ENCODE measurements at regions not wholly inside any gene's neighbourhood (a gene's known extent, or its start where the extent isn't known, plus 50 kb on each side); places are given as distances from the start of the nearest gene placed in this dataset.
A peak's percentile ranks its signal among the peaks of the same experiment; 100 is the strongest.

- Histone ChIP-seq H3K27ac (ENCODE audit: low read length) (no peak overlapping the region), H3K27me3 (ENCODE audit: control insufficient read depth in 1 of 2, insufficient read depth in 2 of 2, low read length in 2 of 2) (no peaks in the 10 kb centered on the region), H3K36me3 (ENCODE audit: control insufficient read depth in 2 of 2, insufficient read depth in 2 of 2, low read length in 2 of 2) (no peaks in the 10 kb centered on the region), H3K9ac (ENCODE audit: low read length in 2 of 2) (no peak overlapping the region), H3K4me3 (ENCODE audit: low read length in 2 of 2) (no peak overlapping the region), H3K9me3 (ENCODE audit: control insufficient read depth in 2 of 2, low read length in 2 of 2) (no peaks in the 10 kb centered on the region), H3K4me1 (ENCODE audit: control insufficient read depth, insufficient read depth, low read length) (peaks cover 30% of the 10 kb centered on the region)
Observed at GRCh38 chr12:93134893-93135285, 205.8 kb upstream of the EEA1 start.

- Histone ChIP-seq H3K9me3 (ENCODE audit: control insufficient read depth in 2 of 2, low read length in 2 of 2) (no peaks in the 10 kb centered on the region), H3K27ac (ENCODE audit: low read length) (peak overlapping the region; percentile 33), H3K4me1 (ENCODE audit: control insufficient read depth, insufficient read depth, low read length) (peaks cover 30% of the 10 kb centered on the region), H3K4me3 (ENCODE audit: low read length in 2 of 2) (no peak overlapping the region), H3K9ac (ENCODE audit: low read length in 2 of 2) (no peak overlapping the region), H3K36me3 (ENCODE audit: control insufficient read depth in 2 of 2, insufficient read depth in 2 of 2, low read length in 2 of 2) (no peaks in the 10 kb centered on the region), H3K27me3 (ENCODE audit: control insufficient read depth in 1 of 2, insufficient read depth in 2 of 2, low read length in 2 of 2) (no peaks in the 10 kb centered on the region)
Observed at GRCh38 chr12:93135286-93136239, 206.5 kb upstream of the EEA1 start.

DNA sequence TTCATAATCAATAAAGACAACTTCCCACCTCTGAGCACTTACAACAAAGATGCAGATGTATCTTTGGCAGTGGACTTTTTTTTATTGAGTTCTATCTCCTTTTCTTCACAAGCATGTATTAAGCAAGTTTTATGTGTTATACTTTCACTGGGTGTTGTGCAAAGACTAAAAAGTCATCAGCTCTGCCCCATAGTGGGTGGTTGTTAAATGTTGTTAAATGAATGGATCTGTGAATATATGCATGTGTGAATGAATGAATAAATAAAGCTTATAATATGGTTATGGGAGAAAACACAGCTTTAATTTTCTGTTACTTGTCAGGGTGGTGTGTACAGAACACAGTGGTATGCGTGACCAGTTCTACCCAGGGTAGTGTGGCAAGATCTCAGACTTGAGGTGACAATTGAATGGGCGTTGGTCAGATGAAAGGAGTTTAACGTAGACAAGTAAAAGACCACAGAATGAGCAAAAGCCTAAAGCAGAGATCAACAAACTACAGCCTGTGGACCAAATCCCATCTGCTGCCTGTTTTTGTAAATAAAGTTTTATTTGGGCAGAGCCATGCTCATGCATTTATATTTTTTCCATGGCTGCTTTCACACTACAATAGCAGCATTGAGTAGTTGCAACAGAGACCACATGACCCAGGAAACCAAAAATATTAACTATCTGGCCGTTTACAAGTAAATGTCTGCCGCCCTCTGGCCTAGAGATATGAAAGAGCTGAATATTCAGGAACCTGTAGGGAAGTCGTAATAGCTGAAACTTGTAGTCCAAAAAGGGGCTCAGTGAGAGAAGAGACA lies 207.4 kb upstream of the EEA1 start:
- peak overlapping the region; percentile 33 for H3K27ac ChIP-seq (ENCODE audit: low read length)

DNA sequence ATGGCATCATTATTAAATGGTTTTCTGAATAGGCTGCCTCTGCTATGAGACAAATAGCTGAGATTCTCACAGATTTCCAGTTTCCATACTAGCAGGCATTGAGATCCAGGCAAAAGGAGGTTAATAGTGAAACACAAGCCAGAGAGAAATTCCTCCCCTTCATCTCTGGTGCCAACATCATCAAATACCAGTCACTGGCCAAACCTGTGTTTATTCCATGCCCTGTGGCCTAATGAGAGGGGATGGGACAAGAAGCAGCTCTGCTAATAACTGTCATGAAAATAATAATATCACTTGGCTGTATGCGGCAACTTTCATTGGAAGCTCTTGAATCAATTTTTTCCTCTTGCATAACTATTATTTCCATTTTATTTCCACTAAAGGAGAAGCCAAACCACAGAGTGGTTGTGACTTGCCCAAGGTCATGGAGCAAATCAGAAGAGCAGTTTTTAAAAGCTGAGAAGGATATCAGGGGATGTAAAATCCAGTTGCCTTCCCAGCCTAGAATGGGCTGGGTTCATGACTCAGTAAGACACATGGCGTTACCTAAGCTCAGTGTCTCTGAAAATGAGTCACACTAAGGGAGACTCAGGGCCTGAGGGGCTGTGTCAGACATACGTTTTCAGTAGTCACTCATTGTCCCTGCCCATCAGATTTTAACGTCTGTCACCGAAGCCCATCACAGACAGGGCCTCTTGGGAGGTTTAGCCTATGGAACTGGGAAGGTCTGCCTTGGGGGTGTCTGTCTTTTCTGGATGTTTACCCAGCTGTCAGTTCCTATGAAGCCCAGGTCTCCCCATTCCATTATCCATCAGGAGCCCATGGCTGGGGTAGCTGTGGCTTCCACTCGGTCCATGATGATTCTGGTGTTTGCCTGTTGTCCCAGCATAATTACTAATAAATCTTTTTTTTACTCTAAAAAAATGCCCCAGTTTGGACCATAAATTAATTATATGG lies 208.8 kb upstream of the EEA1 start:
- Histone ChIP-seq H3K4me1 (ENCODE audit: control insufficient read depth, insufficient read depth, low read length) (peaks cover 29% of the 10 kb centered on the region), H3K36me3 (ENCODE audit: control insufficient read depth in 2 of 2, insufficient read depth in 2 of 2, low read length in 2 of 2) (no peaks in the 10 kb centered on the region), H3K27ac (ENCODE audit: low read length) (peak overlapping the region; percentile 66), H3K27me3 (ENCODE audit: control insufficient read depth in 1 of 2, insufficient read depth in 2 of 2, low read length in 2 of 2) (no peaks in the 10 kb centered on the region), H3K9ac (ENCODE audit: low read length in 2 of 2) (no peak overlapping the region), H3K4me3 (ENCODE audit: low read length in 2 of 2) (no peak overlapping the region), H3K9me3 (ENCODE audit: control insufficient read depth in 2 of 2, low read length in 2 of 2) (peaks cover 0 to 4% of the 10 kb centered on the region in 2 donors)

More for the DNA sequence above, 207.4 kb upstream of the EEA1 start:
- H3K4me3 ChIP-seq (ENCODE audit: low read length in 2 of 2), result no peak overlapping the region
- no peak overlapping the region for H3K9ac ChIP-seq (ENCODE audit: low read length in 2 of 2)
- no peaks in the 10 kb centered on the region for H3K36me3 ChIP-seq (ENCODE audit: control insufficient read depth in 2 of 2, insufficient read depth in 2 of 2, low read length in 2 of 2)
- H3K27me3 ChIP-seq (ENCODE audit: control insufficient read depth in 1 of 2, insufficient read depth in 2 of 2, low read length in 2 of 2), result no peaks in the 10 kb centered on the region
- peaks cover 29% of the 10 kb centered on the region for H3K4me1 ChIP-seq (ENCODE audit: control insufficient read depth, insufficient read depth, low read length)
- peaks cover 0 to 4% of the 10 kb centered on the region in 2 donors for H3K9me3 ChIP-seq (ENCODE audit: control insufficient read depth in 2 of 2, low read length in 2 of 2)

GRCh38 chr12:93139028-93139665 lies 210.1 kb upstream of the EEA1 start:
- H3K9me3 ChIP-seq (ENCODE audit: control insufficient read depth in 2 of 2, low read length in 2 of 2), result peaks cover 0 to 4% of the 10 kb centered on the region in 2 donors
- H3K4me3 ChIP-seq (ENCODE audit: low read length in 2 of 2), result no peak overlapping the region
- peak overlapping the region; percentile 19 for H3K27ac ChIP-seq (ENCODE audit: low read length)
- no peaks in the 10 kb centered on the region for H3K36me3 ChIP-seq (ENCODE audit: control insufficient read depth in 2 of 2, insufficient read depth in 2 of 2, low read length in 2 of 2)
- no peaks in the 10 kb centered on the region for H3K27me3 ChIP-seq (ENCODE audit: control insufficient read depth in 1 of 2, insufficient read depth in 2 of 2, low read length in 2 of 2)
- H3K4me1 ChIP-seq (ENCODE audit: control insufficient read depth, insufficient read depth, low read length), result peaks cover 29% of the 10 kb centered on the region
- H3K9ac ChIP-seq (ENCODE audit: low read length in 2 of 2), result no peak overlapping the region

GRCh38 chr12:93140325-93140724 lies 211.2 kb upstream of the EEA1 start:
- Histone ChIP-seq H3K27me3 (ENCODE audit: control insufficient read depth in 1 of 2, insufficient read depth in 2 of 2, low read length in 2 of 2) (no peaks in the 10 kb centered on the region), H3K27ac (ENCODE audit: low read length) (no peak overlapping the region), H3K36me3 (ENCODE audit: control insufficient read depth in 2 of 2, insufficient read depth in 2 of 2, low read length in 2 of 2) (no peaks in the 10 kb centered on the region), H3K4me1 (ENCODE audit: control insufficient read depth, insufficient read depth, low read length) (peaks cover 29% of the 10 kb centered on the region), H3K9ac (ENCODE audit: low read length in 2 of 2) (no peak overlapping the region), H3K4me3 (ENCODE audit: low read length in 2 of 2) (no peak overlapping the region), H3K9me3 (ENCODE audit: control insufficient read depth in 2 of 2, low read length in 2 of 2) (peaks cover 0 to 4% of the 10 kb centered on the region in 2 donors)

DNA sequence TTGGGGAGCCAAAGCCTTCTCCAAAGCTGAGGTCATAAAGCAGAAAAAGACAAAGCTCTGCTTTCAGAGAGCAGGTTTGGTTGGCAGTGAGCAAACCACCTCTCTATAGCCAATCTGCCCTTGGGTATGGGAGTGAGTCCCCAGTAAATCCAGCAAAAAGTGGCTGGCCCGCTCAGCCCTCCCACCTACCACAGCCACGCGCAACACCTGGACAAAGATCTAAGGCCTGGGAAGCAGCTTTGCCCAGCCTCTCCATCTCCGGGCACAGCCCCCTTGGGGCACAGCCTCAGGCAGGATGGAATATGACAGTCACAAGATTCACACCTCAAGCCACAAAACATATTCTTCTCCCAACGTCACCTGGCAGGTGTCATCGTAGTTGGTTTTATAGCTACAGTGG lies 211.7 kb upstream of the EEA1 start:
- peaks cover 27% of the 10 kb centered on the region for H3K4me1 ChIP-seq (ENCODE audit: control insufficient read depth, insufficient read depth, low read length)
- H3K9ac ChIP-seq (ENCODE audit: low read length in 2 of 2), result no peak overlapping the region
- no peak overlapping the region for H3K27ac ChIP-seq (ENCODE audit: low read length)
- peaks cover 0 to 4% of the 10 kb centered on the region in 2 donors for H3K9me3 ChIP-seq (ENCODE audit: control insufficient read depth in 2 of 2, low read length in 2 of 2)
- no peaks in the 10 kb centered on the region for H3K36me3 ChIP-seq (ENCODE audit: control insufficient read depth in 2 of 2, insufficient read depth in 2 of 2, low read length in 2 of 2)
- H3K4me3 ChIP-seq (ENCODE audit: low read length in 2 of 2), result no peak overlapping the region
- H3K27me3 ChIP-seq (ENCODE audit: control insufficient read depth in 1 of 2, insufficient read depth in 2 of 2, low read length in 2 of 2), result no peaks in the 10 kb centered on the region

- Histone ChIP-seq H3K9ac (ENCODE audit: low read length in 2 of 2) (no peak overlapping the region), H3K4me1 (ENCODE audit: control insufficient read depth, insufficient read depth, low read length) (peaks cover 9% of the 10 kb centered on the region), H3K4me3 (ENCODE audit: low read length in 2 of 2) (no peak overlapping the region), H3K27ac (ENCODE audit: low read length) (no peak overlapping the region), H3K36me3 (ENCODE audit: control insufficient read depth in 2 of 2, insufficient read depth in 2 of 2, low read length in 2 of 2) (no peaks in the 10 kb centered on the region), H3K9me3 (ENCODE audit: control insufficient read depth in 2 of 2, low read length in 2 of 2) (peaks cover 0 to 4% of the 10 kb centered on the region in 2 donors), H3K27me3 (ENCODE audit: control insufficient read depth in 1 of 2, insufficient read depth in 2 of 2, low read length in 2 of 2) (no peaks in the 10 kb centered on the region)
Observed at GRCh38 chr12:93142881-93143280, 213.8 kb upstream of the EEA1 start.

DNA sequence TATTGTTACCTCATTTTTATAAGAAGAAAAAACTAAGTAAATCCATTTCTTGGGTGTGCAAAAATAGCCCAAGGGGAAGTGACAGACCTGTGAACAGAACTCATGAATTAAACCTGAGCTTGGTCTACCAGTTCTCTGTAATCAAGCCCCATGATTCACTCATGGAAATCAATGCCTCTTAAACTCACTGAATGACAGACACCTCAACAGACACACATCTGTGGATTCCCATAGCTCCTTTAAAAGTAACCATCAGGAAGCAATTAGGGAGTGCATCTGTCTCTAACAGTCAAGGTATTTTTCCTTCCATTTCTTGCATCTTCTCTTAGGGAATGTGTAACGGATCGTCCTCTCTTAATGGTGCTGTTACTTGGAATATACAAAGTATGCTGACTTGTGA lies 215.0 kb upstream of the EEA1 start:
- H3K4me3 ChIP-seq (ENCODE audit: low read length in 2 of 2), result no peak overlapping the region
- no peaks in the 10 kb centered on the region for H3K27me3 ChIP-seq (ENCODE audit: control insufficient read depth in 1 of 2, insufficient read depth in 2 of 2, low read length in 2 of 2)
- H3K9me3 ChIP-seq (ENCODE audit: control insufficient read depth in 2 of 2, low read length in 2 of 2), result peaks cover 0 to 4% of the 10 kb centered on the region in 2 donors
- no peak overlapping the region for H3K27ac ChIP-seq (ENCODE audit: low read length)
- H3K4me1 ChIP-seq (ENCODE audit: control insufficient read depth, insufficient read depth, low read length), result no peaks in the 10 kb centered on the region
- no peaks in the 10 kb centered on the region for H3K36me3 ChIP-seq (ENCODE audit: control insufficient read depth in 2 of 2, insufficient read depth in 2 of 2, low read length in 2 of 2)
- H3K9ac ChIP-seq (ENCODE audit: low read length in 2 of 2), result no peak overlapping the region

DNA sequence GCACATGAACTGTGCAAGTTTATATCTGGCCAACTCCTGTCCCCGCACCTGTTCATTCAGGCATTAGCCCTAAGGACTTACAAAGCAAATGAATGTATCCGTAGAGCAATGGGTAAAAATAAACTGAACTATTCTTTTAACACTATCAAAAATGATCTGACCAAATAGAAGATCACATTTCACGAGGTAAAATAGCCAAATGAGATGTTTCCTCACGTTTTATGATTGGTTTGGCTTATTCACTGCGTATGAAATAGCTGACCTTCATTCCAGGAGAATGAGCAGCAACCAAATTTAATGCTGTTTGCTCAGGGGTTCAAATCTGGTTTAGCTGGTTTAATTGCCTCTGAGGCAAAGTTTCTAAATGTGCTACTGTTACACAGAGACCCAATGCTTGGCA lies 216.0 kb upstream of the EEA1 start:
- Histone ChIP-seq H3K27ac (ENCODE audit: low read length) (no peak overlapping the region), H3K27me3 (ENCODE audit: control insufficient read depth in 1 of 2, insufficient read depth in 2 of 2, low read length in 2 of 2) (no peaks in the 10 kb centered on the region), H3K9ac (ENCODE audit: low read length in 2 of 2) (no peak overlapping the region), H3K4me1 (ENCODE audit: control insufficient read depth, insufficient read depth, low read length) (no peaks in the 10 kb centered on the region), H3K9me3 (ENCODE audit: control insufficient read depth in 2 of 2, low read length in 2 of 2) (peaks cover 0 to 4% of the 10 kb centered on the region in 2 donors), H3K4me3 (ENCODE audit: low read length in 2 of 2) (peak overlapping the region in 1 of 2 donors; percentile 4), H3K36me3 (ENCODE audit: control insufficient read depth in 2 of 2, insufficient read depth in 2 of 2, low read length in 2 of 2) (no peaks in the 10 kb centered on the region)
